HL-60 (cell line): ENCODE measurements at regions not wholly inside any gene's neighbourhood (a gene's known extent, or its start where the extent isn't known, plus 50 kb on each side); places are given as distances from the start of the nearest gene placed in this dataset.

Experiments used
- DNase-seq, 2 experiments: peaks; one replicate each; pipeline ENCODE4 v3.0.0-alpha.2; 2010 to 2020; ENCODE audit warnings: low read depth in 1 of 2, low spot score in 1 of 2
- H3K27ac ChIP-seq: fragments of 250-450 bp; sonication (Bioruptor Pico); replicated peaks from 2 replicates; pipeline ENCODE4 v1.5.1; 2020; ENCODE audit warnings: mild to moderate bottlenecking, moderate library complexity
- H3K27me3 ChIP-seq: fragments of 250-450 bp; sonication (Bioruptor Pico); 2 replicates; pipeline ENCODE4 v1.5.1; 2021; ENCODE audit warnings: mild to moderate bottlenecking, moderate library complexity; ENCODE audit not compliant: insufficient read depth, poor library complexity, severe bottlenecking
- H3K4me3 ChIP-seq: replicated peaks from 2 replicates; pipeline ENCODE4 v1.5.1; 2011; ENCODE audit warnings: mild to moderate bottlenecking, control low read depth, low read length; ENCODE audit not compliant: insufficient read depth
- GABPA ChIP-seq: IDR thresholded peaks from 2 replicates; pipeline ENCODE4 v1.6.1; 2012; ENCODE audit warnings: low read depth
- POLR2AphosphoS5 ChIP-seq: IDR thresholded peaks from 2 replicates; pipeline ENCODE4 v1.6.1; 2012; ENCODE audit warnings: low read depth
- SPI1 ChIP-seq: IDR thresholded peaks from 2 replicates; pipeline ENCODE4 v1.6.1; 2012; ENCODE audit warnings: low read depth, mild to moderate bottlenecking, borderline replicate concordance
- TF ChIP-seq, protein P1 (sequence below): IDR thresholded peaks from 2 replicates; pipeline ENCODE4 v1.6.1; 2012; ENCODE audit warnings: low read depth; ENCODE audit not compliant: insufficient replicate concordance
- TF ChIP-seq, protein P2 (sequence below): IDR thresholded peaks from one replicate; pipeline ENCODE4 v1.5.1; 2011; ENCODE audit warnings: low read length, control low read depth, inconsistent platforms; ENCODE audit not compliant: insufficient read depth

DNA sequence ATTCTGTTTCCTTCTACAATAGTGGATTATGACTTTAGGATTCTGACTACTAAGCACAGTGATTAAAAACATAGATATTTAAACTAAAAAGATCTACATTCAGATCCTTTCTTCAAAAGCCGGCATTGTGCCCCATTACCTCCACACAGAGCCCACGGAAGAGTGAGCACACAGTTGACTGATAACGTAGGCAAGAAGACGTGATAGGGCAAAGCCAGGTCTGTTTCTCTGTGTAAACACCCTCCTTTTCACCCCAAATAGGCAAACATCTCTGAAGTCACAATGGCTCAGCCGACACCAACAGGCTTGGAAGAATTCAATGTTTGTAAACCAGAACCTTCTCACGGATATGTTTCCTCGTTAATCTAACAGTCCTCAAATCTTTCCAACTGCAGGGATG is 302.9 kb downstream of the CMPK2 start:
- TF ChIP-seq POLR2AphosphoS5: no peak
- TF ChIP-seq GABPA: no peak
- no peak for TF ChIP-seq SPI1
- TF ChIP-seq, protein P1, sequence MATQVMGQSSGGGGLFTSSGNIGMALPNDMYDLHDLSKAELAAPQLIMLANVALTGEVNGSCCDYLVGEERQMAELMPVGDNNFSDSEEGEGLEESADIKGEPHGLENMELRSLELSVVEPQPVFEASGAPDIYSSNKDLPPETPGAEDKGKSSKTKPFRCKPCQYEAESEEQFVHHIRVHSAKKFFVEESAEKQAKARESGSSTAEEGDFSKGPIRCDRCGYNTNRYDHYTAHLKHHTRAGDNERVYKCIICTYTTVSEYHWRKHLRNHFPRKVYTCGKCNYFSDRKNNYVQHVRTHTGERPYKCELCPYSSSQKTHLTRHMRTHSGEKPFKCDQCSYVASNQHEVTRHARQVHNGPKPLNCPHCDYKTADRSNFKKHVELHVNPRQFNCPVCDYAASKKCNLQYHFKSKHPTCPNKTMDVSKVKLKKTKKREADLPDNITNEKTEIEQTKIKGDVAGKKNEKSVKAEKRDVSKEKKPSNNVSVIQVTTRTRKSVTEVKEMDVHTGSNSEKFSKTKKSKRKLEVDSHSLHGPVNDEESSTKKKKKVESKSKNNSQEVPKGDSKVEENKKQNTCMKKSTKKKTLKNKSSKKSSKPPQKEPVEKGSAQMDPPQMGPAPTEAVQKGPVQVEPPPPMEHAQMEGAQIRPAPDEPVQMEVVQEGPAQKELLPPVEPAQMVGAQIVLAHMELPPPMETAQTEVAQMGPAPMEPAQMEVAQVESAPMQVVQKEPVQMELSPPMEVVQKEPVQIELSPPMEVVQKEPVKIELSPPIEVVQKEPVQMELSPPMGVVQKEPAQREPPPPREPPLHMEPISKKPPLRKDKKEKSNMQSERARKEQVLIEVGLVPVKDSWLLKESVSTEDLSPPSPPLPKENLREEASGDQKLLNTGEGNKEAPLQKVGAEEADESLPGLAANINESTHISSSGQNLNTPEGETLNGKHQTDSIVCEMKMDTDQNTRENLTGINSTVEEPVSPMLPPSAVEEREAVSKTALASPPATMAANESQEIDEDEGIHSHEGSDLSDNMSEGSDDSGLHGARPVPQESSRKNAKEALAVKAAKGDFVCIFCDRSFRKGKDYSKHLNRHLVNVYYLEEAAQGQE: no peak
- TF ChIP-seq, protein P2, sequence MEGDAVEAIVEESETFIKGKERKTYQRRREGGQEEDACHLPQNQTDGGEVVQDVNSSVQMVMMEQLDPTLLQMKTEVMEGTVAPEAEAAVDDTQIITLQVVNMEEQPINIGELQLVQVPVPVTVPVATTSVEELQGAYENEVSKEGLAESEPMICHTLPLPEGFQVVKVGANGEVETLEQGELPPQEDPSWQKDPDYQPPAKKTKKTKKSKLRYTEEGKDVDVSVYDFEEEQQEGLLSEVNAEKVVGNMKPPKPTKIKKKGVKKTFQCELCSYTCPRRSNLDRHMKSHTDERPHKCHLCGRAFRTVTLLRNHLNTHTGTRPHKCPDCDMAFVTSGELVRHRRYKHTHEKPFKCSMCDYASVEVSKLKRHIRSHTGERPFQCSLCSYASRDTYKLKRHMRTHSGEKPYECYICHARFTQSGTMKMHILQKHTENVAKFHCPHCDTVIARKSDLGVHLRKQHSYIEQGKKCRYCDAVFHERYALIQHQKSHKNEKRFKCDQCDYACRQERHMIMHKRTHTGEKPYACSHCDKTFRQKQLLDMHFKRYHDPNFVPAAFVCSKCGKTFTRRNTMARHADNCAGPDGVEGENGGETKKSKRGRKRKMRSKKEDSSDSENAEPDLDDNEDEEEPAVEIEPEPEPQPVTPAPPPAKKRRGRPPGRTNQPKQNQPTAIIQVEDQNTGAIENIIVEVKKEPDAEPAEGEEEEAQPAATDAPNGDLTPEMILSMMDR: no peak
- no peak overlapping the region for H3K4me3 ChIP-seq
- H3K27ac ChIP-seq: no peak overlapping the region
- no peak for DNase-seq
- H3K27me3 ChIP-seq: no peaks in the 10 kb centered on the region

DNA sequence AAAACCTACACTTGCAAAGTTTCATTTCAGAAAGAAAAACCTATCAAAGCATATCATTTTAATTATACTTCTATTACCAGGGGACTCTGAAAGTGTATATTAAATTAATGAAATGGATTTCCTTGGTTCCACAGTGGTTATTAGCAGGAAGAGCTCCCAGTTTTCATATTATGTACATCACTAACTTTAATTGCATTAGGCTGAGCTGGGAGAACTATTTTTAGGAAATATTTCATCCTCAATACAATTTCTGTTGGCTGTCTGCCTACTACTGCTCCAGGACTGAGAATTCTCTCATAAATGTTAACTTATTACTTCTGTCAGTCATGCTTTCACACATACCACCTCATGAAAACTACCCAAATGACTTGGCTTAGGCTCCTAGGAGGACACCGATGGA is 301.4 kb downstream of the CMPK2 start:
- no peak overlapping the region for H3K27ac ChIP-seq
- TF ChIP-seq, protein P2: no peak
- TF ChIP-seq, protein P1: no peak
- TF ChIP-seq SPI1 (no peak), GABPA (no peak)
- no peak for DNase-seq

DNA sequence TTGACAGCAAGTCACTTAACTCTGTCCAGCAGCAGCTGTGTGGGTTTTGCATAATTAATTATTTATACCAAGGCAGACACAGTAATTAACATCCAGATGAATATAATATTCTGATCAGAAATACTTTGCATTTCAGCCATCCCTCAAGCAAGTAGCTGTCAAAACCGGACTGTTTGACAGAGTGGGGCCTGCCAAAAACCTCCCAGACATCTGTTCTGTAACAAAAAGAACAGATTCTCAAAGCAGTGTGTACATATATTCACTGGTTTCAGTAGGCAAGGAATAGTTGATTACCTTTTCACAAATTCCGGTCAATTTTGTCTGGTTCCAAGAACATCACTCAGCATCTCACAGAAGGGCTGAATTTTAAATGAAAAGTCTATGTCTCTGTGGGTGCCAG is 291.6 kb downstream of the CMPK2 start:
- no peak for DNase-seq
- no peak overlapping the region for H3K4me3 ChIP-seq
- TF ChIP-seq, protein P2: no peak
- TF ChIP-seq, protein P1: no peak
- no peak for TF ChIP-seq GABPA
- no peak for TF ChIP-seq POLR2AphosphoS5
- TF ChIP-seq SPI1: no peak
- H3K27ac ChIP-seq: no peak overlapping the region
- H3K27me3 ChIP-seq: peaks cover 2% of the 10 kb centered on the region

More for the DNA sequence above, 301.4 kb downstream of the CMPK2 start:
- H3K4me3 ChIP-seq: no peak overlapping the region
- H3K27me3 ChIP-seq: no peaks in the 10 kb centered on the region
